ENCODE measurements at regions not wholly inside any gene's neighbourhood (a gene's known extent, or its start where the extent isn't known, plus 50 kb on each side); places are given as distances from the start of the nearest gene placed in this dataset.

DNA sequence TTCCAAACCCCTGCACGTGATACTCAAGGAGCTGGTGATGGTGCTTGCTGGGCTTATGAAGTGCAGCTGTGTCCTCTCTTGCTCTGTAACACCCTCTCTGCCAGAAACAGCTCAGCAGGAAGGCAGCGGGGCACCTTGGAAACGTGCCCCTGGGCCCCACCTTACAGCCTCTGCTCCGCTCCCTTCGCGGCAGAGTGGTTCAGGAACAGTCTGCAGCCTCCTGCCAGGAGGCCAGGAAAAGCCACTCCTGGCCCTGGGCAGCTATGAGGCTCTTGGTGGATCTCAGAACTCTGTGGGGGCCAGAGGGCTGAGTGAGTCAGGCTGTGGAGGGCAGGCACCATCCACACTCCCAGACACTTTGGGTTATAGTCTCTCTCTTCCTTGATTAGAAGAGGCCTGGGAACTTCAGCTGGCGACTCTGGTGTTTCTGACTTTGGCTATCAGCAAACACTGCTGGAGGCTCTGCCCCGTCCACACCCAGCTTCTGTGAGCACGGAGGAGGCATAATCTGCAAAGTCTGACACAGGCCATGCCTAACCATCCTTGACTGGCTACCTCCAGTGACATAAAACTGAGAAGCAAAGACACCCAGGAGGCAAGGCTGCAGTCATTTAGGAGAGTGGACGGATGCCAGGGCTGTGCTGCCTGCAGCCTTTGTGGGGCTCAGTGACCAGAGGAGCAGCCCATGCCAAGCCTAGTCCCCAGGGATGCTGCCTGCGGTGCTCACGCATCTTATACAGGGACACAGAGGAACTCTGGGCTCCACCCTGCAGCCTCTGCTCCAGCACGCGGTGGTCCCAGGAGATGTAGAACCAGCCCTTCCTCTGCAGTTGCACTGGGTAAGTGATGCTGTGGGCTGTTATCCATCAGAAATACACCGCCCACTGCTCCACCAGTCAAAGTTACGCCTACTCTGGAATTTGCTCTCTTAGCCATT is 65.3 kb downstream of the METRNL start:
- no peak for DNase-seq (ENCODE audit: low spot score)

DNA sequence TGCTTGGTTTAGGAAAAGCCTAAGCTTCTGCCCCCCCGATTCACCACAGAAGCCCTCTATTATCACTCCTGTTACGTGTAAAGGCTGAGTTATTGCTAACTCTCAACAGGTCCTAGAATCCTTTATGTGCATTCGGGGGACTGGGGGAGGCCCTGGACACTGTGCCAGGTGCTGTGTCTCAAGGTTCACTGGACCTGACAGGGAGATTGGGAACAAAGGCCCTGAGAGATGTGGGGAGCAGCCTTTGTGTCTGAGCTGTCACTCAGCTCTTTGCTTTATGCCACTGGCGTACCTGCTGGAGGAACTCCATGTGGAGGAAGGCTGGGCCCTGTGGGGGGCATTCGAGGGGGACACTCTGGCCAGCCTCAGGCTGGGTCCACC is 65.9 kb downstream of the METRNL start:
- no peak for DNase-seq (ENCODE audit: low spot score)

DNA sequence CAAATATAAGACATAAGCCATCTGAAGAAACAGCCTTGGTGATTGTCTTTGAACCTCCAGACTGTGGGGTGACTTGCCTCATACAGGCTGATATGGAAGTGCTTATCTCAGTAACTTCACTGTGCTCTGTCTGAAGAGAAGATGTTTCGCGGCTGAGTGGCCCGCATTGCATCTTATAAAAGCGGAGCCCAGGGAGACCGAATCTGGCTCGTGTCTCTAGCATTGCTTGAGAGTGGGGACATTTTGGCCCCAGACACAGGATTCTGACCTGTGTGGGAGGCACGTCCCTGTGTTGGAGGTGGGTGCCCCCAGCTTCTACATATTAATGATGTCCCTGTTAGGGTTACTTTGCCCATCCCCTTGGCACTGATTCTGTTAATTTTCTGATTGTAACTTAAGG is 66.4 kb downstream of the METRNL start:
- DNase-seq (ENCODE audit: low spot score): no peak

DNA sequence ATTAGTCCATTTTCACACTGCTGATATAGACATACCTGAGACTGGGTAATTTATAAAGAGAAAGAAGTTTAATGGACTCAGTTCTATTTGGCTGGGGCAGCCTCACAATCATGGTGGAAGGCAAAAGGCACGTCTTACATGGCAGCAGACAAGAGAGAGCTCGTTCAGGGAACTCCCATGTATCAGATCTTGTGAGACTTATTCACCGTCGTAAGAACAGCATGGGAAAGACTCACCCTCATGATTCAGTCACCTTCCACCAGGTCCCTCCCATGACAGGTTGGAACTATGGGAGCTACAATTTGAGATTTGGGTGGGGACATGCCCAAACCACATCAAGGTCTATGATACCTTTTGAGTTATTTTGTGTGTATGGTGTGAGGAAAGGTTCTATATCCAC is 66.9 kb downstream of the METRNL start:
- no peak for DNase-seq (ENCODE audit: low spot score)

DNA sequence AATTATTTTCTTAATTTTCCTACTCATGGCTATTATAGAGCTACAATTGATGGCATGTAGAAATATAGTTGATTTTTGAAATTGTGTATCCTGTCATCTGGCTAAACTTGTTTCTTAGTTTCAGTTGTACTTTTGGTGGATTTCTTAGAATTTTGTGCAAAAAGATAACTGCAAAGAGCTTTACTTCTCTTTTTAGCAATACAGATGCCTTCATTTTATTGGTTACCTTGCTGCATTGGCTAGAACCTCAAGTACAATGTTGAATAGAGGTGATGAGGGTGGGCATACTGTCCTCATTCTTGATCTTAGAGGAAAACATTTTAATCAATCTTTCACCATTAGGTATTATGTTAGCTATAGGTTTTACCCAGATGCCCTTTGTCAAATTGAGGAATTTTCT is 67.9 kb downstream of the METRNL start:
- DNase-seq (ENCODE audit: low spot score): no peak

DNA sequence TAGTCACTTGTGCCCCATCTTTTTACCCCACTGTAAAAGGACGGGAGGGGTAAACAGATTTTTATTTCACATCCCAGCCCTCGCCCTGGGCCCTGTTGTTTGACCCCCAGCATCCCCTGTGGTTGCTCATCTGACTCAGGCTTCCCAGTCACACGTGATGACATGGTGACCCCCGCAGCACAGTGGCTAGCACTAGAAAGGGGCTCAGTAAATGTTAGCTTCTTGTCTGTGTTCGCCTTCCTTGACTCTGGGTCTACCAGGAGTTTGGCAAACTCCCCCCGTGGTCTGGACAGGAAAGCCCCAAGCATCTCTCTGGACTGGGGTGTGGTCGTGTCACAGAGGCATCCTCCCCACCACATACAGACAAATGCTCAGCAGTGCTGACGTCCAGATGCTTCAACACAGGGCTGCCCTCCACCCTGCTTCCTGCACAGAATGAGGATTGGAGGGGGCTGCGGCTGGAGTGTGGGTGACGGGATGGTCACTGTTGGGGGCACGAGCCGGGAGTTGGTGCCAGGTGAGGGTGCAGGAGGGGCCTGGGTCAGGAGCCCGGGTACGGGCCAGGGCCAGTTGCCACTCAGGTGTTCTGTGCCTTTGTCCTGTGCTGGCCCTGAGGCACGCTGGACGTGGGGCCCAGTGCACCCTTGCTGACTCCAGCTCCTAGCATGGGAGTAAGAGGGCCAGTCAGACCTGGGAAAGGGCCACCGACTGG is 69.1 kb downstream of the METRNL start:
- no peak for DNase-seq (ENCODE audit: low spot score)

DNA sequence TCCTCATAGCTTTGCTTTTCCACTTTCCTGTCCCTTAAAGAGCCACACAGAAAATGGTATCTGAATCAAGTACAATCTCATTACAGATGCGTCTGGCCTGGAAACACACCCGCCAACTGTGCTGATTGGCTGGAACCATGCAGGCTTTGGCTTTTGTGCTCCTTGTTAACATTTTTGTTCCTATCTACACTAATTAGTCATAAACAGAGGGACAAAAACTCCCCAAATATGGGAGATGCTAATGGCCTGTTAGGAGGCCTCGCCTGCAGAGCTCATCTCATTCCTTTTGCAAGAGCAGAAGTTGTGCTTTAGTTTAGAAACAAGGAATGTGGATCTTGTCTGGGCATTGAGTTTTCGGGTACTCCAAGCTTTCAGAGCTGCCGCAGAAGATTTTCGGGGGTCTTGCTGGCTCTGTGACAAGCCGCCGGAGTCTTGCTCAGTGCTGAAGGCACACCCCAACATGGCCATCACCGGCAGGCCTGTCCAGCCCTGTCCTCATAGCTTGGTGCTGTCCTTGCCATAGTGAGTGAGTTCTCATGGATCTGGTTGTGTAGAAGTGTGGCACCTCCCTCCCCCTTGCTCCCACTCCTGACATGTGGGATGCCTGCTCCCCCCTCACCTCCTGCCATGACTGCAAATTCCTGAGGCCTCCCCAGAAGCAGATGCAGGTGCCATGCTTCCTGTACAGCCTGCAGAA is 69.8 kb downstream of the METRNL start:
- DNase-seq (ENCODE audit: low spot score): no peak

DNA sequence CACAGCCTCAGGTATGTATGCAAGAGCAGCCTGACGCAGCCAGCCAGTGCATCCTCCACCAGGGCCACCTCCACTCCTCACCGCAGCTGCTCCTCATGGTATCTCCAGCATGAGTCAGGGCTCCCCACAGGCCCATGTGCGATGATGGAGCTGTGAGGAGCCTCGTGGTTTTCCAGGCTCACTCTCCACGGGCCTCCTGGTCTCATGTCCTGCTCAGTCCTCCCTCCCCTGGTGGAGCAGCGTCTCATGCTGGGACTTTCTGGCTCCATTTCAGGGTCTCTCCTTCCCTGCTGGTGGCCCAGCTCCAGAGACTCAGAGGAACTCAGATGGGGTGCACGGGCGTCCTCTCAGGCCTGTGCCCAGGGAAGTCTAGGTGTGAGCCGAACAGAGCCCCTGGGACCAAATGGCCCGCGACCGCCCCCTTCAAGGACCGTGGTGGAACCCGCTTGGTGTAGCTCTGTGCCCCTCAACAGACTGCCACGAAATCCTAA is 70.4 kb downstream of the METRNL start:
- DNase-seq (ENCODE audit: low spot score): no peak

DNA sequence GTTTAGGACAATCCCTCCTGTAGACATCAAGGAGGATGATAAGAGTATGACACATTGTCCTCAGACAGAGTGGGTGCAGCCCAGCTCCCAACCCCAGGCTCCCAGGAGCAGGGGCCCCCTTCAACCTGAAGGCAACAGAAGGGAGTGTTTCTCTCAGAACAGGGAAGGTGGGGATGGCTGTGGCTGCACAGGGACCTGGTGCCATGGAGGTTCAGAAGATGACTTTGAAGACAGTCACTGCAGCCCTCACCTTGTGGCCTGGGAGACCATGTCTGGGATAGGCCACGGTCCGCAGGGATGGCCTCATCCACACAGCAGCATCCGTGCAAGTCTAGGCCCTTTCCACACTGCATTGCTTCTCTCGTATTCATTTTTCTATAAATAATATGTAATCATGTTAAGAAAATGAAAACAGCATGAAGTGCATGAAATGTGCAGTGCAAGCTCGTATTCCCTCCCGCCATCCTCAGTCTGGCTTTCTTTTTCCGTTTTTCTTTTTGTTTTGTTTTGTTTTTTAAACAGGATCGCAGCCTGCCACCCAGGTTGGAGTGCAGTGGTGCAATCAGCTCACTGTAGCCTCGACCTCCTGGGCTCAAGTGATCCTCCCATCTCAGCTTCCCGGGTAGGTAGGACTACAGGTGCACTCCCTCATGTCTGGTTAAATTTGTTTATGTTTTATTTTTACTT is 71.1 kb downstream of the METRNL start:
- no peak for DNase-seq (ENCODE audit: low spot score)

DNA sequence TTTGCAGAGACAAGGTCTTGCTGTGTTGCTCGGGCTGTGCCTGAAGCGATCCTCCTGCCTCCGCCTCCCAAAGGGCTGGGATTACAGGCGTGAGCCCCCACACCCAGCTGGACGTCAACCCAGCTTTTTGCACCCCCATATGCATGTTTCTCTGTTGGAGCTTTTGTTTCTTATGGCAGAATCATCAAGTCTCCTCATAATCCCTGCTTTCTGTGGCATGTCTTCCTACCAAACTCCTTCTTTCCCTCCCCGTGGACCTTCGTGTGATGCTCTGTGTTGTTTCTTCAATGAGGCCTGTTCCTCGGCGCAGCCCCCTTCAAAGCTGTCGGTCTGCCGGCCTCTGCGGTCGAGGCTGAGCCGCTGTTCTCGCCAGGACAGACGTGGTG is 71.6 kb downstream of the METRNL start:
- no peak for DNase-seq (ENCODE audit: low spot score)

DNA sequence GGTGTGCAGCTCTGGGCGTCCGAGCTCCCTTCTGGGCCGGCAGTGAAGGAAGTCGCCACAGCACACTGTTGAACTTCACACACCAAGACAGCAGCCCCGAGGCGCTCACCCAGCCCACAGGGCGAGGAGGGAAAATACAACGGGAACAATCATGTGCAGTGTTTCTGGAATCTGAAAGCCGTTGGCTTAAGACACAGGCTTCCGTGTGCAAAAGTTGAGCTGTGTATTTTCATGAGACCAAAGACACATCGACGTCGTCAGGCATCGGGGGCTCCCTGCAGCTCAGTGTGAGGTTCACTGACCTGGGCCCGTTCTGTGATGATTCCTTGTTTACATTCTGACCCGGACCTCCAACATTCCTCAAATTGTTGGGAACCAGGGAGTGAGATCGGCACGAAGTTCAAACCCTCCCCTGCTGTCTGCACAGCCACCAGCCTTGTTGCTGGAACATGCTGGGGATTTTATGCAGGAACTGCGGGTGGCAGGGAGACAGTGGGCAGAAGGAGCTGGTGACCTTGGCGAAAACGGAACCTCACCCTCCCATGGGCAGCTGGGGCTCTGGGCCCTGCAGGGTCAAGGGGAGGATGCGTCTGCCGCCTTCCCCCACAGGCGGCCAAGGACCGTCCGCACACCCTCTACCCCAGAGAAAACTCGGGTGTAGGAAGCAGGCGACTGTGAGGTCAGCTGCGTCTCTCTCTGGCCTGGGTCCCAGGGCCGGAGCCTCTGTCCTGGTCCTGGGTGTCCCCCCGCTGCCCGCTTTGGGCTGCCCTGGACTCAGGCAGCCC is 72.2 kb downstream of the METRNL start:
- no peak for DNase-seq (ENCODE audit: low spot score)

DNA sequence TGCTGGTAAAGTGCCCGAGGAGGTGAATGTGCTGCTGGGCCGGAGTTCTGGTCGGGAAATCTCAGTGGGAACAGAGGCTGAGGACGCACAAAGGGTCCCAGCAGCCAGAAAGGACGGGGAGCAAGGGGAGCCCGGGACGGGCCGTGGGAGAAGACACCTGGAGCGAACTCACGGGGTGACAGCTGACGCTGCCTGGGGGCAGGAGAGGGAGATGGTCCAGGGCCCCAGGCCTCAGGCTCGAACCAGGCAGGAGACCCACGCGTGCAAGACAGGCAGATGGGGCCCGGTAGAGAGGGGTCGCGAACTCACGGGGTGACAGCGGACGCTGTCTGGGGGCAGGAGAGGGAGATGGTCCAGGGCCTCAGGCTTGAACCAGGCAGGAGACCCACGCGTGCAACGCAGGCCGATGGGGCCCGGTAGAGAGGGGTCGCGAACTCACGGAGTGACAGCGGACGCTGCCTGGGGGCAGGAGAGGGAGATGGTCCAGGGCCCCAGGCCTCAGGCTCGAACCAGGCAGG is 72.9 kb downstream of the METRNL start:
- DNase-seq (ENCODE audit: low spot score): no peak

DNA sequence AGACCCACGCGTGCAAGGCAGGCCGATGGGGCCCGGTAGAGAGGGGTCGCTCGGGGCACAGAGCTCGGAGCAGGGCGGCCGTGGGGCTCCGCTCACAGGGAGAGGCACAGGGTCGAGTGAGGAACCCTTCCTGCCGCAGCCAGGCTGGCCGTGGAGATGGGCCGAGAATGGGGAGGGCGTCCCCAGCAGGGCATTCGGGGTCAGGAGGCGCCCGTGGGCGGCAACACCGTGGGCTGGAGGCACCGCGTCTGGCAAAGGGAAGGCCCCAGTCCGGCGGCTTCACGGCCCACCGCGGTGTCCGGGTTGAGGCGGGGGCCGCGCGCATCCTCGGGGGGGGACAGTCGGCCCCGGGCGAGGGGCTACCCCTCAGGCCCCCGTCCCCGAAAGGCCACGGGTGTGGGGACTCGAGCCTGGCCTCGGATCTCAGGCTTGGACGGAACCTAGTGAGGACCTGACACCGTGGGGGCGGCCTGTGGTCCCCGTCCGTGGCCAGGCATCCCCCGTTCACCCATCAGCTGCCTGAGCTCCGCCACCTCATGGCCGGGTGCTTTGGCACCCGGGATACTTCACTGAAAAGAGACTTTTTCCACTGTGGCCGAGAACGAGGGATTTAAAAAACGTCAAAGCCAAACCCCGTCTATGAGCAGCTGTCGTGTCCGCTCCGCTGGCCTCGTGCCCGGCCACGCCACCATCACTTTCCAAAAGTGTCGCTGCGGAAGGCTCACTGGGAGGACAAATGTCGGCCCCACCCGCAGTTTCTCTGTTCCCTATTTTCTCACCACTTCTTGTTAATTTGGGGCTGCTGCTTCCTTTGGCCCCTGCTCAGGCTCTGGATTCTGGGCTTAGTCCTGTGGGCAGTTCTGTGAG is 73.6 kb downstream of the METRNL start:
- peak; percentile 49 for DNase-seq (ENCODE audit: low spot score)

DNA sequence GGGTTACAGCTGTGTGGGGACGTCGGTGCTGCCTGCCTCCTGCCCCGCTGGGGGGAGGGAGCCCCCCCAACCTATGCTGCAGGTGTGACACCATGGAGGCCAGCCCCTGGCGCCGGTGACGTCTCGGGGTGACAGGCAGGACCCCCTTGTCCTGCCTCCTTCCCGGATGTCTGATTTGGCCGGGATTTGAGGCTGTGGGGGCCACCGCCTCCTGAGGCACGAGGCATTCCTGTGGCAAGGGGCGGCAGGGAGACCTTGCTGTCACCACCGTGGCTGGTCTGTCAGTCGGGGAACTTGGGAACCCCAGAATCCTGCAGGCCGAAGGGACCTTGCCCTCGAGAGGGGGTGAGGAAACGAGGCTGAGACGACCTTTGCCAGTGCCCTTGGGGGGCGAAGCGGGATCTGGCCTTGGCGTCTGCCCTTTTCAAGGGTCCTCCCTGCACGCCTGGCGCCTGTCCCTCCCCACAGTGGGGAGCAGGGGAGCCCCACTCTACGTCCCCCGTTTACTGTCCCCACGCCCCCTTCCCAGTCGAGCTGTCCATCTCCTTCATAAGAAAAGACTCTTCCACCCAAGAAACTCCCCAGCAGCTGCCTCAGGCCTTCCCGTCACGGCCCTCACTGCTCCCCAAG is 74.4 kb downstream of the METRNL start:
- peak; percentile 8 for DNase-seq (ENCODE audit: low spot score)

DNA sequence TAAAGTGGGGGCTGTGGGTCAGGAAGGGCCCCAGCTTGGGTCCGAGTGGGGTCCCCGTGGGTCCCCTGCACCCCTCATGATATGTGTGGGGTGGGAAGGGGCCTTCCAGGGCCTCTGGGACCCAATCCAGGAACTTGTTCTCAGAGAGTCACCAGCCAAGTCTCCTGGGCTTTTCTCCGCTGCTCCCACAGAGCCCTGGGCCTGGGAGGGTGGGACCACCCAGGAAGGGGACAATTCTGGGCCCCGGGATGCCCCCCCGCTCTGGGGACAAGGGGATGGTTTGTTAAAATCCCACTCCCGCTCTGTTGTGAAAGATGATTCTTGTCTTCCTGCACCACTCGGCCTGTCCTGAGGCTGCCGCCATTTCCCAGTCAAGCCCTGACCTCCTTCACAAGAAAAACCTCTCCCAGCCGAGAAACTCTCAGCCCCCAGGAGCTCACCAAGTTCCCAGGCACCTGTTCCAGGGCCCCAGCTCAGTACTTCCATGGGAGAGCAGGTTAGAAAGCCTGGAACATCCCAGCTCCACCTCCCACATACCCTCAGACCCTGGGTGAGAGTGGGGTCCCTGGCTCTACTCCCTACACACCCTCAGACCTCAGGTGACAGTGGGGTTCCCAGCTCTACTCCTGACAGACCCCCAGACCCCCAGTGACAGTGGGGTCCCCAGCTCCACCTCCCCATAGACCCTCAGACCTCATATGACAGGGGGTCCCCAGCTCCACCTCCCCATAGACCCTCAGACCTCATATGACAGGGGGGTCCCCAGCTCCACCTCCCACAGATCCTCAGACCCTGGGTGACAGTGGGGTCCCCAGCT is 75.1 kb downstream of the METRNL start:
- DNase-seq (ENCODE audit: low spot score): peak; percentile 9

DNA sequence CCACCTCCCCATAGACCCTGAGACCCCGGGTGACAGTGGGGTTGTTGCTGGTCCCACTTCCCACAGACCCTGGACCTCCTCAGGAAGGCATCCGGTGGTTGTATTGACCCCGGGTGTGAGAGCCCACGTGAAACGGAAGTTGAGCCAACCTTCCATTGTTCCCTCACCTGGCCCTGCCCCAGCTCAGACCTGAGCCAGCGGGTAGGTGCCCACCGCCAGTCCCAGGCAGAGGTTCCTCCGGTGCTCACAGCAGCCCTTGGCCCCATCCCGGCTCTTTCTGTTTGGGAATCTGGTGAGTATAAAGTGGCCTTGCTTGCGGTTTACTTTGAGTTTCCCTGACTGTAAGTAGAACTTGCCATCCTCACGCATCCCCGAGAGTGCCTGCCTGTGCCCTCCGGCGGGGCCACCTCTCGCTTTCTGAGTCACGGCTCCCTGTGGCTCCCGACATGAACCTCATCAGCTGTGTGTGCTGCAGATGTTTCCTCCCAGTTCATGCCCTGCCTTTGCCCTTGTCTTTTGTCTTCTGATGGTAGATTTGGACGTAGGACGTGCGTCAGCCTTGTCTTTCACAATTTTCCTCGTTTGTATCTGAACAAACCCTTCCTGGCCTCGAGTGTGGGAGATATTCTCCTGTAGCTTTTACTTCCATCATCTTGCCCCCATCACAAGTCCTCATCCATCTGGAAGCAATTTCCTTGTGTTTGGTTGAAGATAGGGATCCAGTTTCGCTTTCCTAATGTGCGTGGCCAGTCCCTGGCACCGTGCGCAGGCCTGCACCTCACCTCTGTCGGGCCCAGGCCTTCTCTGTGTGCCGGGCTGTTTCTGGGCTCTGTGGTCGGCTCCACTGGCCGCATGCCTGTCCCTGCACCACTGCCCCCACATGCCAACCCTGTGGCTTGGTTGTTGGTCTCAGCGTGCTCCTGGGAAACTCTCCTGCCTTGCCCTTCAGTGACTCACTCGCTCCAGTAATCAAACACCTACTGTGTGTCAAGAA is 76.0 kb downstream of the METRNL start:
- peak; percentile 13 for DNase-seq (ENCODE audit: low spot score)

DNA sequence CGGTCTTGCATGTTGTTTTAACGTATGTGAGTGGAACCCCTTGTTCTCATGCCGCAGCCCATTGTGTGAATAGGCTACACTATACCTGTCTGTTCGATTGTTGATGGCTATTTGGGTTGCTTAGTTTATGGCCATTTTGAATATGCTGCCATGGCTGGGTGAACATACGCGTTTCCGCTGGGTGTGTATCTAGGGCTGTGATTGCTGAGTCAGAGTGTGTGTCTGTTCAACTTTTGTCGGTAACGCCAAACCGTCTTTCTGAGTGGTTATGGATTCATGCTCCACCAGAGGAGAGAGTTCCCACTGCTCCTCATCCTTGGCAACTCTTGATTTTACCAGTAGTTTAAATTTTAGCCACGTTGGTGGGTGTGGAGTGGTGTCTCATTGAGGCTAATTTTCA is 77.0 kb downstream of the METRNL start:
- no peak for DNase-seq (ENCODE audit: low spot score)

Data from mucosa of gallbladder (tissue), 1 donor.